Choroid plexus epithelial cell (primary cell): ENCODE measurements at regions not wholly inside any gene's neighbourhood (a gene's known extent, or its start where the extent isn't known, plus 50 kb on each side); places are given as distances from the start of the nearest gene placed in this dataset.
A peak's percentile ranks its signal among the peaks of the same experiment; 100 is the strongest.

Source experiments
- DNase-seq: peaks from one replicate; pipeline ENCODE4 v3.0.0-alpha.2; 2010; ENCODE audit warnings: low read depth
- H3K4me3 ChIP-seq: 2 replicates; pipeline ENCODE4 v1.5.1; 2011; ENCODE audit warnings: low read depth, mild to moderate bottlenecking, control low read depth, low read length, moderate library complexity
- CTCF ChIP-seq: conservative IDR thresholded peaks from 2 replicates; pipeline ENCODE4 v1.5.1; 2011; ENCODE audit warnings: low read depth, mild to moderate bottlenecking, control low read depth, inconsistent platforms, low read length, moderate library complexity

GRCh38 chr4:79236785-79237184, 89.1 kb downstream of the NAA11 start:
- no peak for TF ChIP-seq CTCF
- no peak overlapping the region for H3K4me3 ChIP-seq
- DNase-seq, result no peak

GRCh38 chr4:79235095-79235494, 90.8 kb downstream of the NAA11 start:
- TF ChIP-seq CTCF, result no peak
- no peak for DNase-seq
- H3K4me3 ChIP-seq, result no peak overlapping the region

- no peak for TF ChIP-seq CTCF
- H3K4me3 ChIP-seq, result no peak overlapping the region
- DNase-seq, result no peak
These were observed 92.0 kb downstream of the NAA11 start for GRCh38 chr4:79233820-79234219.

- H3K4me3 ChIP-seq, result no peak overlapping the region
- TF ChIP-seq CTCF, result no peak
- peak; percentile 53 for DNase-seq
These were observed 93.3 kb downstream of the NAA11 start for GRCh38 chr4:79232540-79232939.

GRCh38 chr4:79227860-79228259, 98.0 kb downstream of the NAA11 start:
- no peak overlapping the region for H3K4me3 ChIP-seq
- TF ChIP-seq CTCF, result no peak
- peak; percentile 70 for DNase-seq

GRCh38 chr4:79225360-79225759, 100.5 kb downstream of the NAA11 start:
- no peak for TF ChIP-seq CTCF
- no peak overlapping the region for H3K4me3 ChIP-seq
- DNase-seq, result no peak

- H3K4me3 ChIP-seq, result no peak overlapping the region
- no peak for DNase-seq
- no peak for TF ChIP-seq CTCF
These were observed 101.1 kb downstream of the NAA11 start for GRCh38 chr4:79224777-79225104.
